PC-9 (cell line): ENCODE measurements at regions not wholly inside any gene's neighbourhood (a gene's known extent, or its start where the extent isn't known, plus 50 kb on each side); places are given as distances from the start of the nearest gene placed in this dataset.

Source experiments
- CTCF ChIP-seq: fragments of 200-600 bp; sonication (generic); conservative IDR thresholded peaks from 2 replicates; pipeline ENCODE4 v1.6.1; 2017; ENCODE audit warnings: mixed run types, antibody characterized with exemption, mild to moderate bottlenecking, moderate library complexity
- EZH2 ChIP-seq: fragments of 200-600 bp; sonication (generic); IDR thresholded peaks from 2 replicates; pipeline ENCODE4 v1.8.0; 2017; ENCODE audit warnings: antibody characterized with exemption, low read depth

- no peak for TF ChIP-seq CTCF
- TF ChIP-seq EZH2: no peak
Observed at GRCh38 chr18:40283560-40283959, 1671.5 kb upstream of the PIK3C3 start.
